SHP77 (cell line): ENCODE measurements at regions not wholly inside any gene's neighbourhood (a gene's known extent, or its start where the extent isn't known, plus 50 kb on each side); places are given as distances from the start of the nearest gene placed in this dataset.
"Not testable (repeated sequence)": the region's sequence is repeated elsewhere in the genome, so short reads cannot be mapped to it uniquely, and the experiment has no call there.

ENCODE experiments used
- DNase-seq, 2 experiments: peaks; one replicate each; lab custom pipeline; 2025; lab: John Stamatoyannopoulos, UW

DNA sequence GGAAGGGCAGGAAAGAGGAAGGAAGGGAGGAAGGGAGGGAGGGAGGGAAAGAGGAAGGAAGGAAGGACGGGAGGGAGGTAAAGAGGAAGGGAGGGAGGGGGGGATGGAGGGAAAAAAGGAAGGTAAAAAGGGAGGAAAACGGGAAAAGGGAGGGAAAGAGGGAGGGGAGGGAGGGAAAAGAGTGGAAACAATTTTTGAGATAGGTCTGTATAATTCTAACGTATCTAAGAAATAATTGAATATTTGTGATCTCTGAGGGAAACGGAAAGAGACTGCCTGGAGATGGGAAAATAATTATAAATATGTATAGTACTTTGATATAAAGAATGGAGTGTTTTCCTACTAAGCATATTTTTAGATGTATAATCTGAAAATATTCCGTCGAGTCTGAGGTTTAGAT is 158.2 kb upstream of the FOXK1 start:
- DNase-seq: no peak

DNA sequence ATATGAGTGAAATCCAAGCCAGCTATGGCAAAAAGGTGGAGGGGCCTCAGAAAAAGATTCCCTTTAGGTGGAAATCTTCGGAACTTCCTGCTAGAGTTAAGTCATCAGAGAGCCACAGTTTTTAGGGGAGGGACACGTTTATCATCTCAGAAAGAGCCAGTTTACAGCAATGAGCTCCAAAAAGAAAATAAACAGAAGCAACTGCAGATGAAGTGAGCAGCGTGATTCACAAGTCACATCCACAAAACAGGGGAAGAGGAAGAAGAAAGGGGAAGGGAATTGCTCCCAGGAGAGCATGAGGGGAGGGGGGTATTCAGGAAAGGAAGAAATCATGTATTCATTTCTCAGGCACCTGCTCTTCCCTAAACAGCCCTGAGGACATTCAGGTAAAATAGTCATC is 156.2 kb upstream of the FOXK1 start:
- DNase-seq: no peak

DNA sequence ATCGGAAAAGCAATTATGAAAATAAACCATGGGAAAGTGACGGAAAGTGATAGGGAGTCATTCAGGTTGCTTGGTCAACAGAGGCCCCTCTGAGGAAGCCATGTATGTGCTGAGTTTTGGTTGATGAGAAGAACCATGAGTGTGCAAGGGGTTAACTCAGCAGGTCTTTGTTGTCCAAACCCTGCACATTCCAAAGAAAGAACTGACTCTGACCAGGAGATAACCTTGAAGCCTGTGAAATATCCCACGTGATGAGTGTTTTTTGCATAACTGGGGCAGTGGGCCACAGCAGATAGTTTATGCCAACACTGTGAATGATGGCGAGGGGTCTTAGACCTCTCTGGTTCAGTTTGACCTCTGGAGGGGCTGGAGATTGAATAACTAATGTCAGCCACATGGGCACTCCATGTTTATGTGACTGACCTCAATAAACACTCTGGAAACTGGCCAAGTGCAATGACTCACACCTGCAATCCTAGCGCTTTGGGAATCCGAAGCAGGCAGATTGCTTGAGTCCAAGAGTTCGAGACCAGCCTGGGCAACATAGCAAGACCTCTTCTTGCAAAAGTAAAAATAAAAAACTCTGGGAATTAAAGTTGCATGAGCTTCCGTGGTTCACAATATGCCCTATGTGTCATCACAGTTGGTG is 154.0 kb upstream of the FOXK1 start:
- DNase-seq: no peak

DNA sequence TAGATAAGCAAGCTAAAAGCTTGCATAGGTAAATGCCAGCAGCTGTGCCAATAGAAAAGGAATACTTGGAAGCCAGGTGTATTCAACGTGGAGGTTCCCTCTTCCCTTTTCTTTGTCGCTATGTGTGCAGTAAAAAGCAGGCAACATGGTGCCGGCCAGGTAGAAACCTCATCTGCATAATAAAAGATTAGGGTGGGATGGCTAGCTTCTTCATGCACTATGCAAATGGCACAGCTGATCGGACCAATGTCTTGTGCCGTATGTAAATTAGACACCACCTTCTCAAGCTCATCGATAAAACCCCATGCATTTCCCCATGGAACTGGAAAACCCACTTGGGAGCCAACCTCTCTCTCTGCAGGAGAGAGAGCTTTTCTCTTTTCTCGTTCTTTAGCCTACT is 150.9 kb upstream of the FOXK1 start:
- DNase-seq: no peak

DNA sequence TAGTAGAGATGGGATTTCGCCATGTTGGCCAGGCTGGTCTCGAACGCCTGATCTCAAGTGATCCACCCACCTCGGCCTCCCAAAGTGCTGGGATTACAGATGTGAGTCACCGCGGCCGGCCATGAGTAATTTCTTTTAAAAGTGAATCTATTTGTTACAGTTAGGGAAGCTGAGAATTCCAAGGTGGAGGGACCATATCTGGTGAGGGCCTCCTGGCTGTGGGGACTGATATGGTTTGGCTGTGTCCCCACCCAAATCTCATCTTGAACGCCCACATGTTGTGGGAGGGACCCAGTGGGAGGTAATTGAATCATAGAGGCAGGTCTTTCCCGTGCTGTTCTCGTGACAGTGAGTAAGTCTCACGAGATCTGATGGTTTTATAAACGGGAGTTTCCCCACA is 148.8 kb upstream of the FOXK1 start:
- not testable (repeated sequence) for DNase-seq

DNA sequence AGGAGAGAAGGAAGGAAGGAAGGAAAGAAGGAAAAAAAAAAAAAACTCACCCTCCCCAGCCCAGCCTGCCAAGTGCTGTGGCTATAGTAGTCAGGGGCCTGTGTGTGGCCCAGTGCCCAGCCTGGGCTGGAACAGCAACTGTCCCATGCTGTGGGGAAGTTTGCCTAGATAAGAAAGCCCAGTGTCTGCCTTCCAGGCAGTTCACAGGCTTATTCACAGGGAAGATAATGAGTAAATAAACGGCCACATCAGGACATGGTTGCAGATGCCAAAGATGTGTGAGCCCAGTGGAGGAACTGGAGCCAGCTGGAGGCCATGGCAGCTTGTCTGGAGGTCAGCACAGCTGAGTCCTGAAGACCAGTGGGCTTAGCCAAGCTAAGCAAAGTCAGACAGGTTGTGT is 132.4 kb upstream of the FOXK1 start:
- DNase-seq: no peak

DNA sequence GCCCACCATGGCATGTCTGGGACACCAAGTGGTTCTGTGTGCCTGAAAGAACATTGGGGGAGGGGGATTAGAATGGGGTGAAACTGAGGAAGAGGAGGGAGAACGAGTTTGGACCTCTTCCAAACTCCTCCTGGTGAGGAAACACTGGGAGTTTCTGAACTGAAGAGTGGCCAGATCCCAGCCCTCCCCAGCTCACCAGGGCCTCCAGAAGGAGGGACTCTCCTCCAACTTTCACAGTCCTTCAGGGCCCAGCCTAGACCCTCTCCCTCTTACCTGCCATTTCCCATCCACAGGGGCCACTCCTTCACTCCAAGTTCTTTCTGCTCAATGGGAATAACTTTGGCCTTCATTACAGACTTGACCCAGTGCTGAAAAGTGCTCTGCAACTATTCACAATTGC is 132.0 kb upstream of the FOXK1 start:
- DNase-seq: no peak

DNA sequence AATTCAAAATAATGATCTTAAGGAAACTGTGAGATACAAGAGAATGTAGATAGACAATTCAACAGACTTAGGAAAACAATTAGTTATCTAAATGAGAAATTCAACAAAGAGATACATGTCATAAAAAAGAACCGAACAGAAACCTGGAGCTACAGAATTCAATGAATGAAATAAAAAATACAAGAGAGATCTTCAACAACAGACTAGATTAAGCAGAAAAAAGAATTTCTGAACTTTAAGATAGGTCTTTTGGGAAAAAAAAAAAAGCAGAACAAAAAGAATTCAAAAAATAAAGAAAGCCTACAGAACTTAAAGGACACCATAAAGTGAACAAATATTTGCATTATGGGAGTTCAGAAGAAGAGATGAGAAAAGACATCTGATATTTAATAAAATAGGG is 129.1 kb upstream of the FOXK1 start:
- no peak for DNase-seq

DNA sequence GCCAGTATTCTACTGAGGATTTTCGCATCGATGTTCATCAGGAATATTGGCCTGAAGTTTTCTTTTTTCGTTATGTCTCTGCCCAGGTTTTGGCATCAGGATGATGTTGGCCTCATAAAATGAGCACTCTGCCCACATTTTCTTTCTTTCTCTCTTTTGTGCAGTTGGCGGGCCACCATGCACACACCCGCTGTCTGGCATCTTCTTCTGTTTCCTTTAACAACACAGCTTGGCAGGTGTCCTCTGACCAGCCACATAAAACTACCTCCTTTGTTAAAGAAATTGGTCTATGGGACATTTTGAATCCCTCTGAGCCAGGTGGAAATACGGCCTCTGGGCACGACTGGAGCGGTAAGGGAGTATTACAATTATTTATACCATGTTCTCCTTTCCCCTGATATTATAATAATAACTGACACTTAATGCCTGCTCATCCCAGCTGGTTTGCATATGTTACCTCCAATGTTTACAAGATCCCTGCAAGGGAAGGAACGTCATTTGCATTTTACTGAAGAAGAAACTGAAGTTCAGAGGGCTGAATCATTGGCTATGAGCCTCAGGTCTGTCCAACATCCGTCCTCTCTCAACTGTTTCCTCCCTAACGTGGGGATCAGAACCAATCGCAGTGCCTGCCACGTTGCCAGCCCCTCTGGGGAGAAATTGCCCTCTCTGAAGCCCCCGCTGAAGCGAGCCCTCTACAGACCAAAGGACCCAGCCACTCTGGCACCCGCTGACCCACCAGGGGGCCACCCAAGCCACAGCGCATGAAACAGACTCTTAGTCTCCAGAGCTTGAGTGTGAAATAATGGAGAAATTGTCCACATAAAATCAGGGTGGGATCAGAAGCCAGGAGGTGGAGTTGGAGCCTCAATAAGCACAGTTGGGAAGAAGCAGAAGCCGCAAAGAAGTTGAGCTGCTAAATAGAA is 125.0 kb upstream of the FOXK1 start:
- DNase-seq: no peak

DNA sequence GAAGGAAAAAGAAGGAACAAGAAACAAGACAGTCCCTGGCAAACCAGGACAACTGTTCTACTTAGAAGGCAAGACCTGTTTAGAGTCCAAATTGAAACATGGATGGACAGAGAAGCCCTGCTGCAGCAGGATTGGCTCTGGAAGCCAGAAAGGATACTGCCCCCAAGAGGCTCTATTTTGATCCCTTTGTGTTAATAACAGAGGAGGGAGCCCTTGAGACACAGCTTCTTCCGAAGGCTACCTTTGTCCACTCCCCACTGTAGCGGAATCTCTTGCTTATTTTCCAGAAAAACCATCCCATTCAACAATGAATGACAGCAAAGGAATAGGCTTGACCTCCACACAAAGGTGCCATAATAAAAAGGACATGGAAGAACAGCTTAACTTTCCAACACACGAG is 120.3 kb upstream of the FOXK1 start:
- no peak for DNase-seq

DNA sequence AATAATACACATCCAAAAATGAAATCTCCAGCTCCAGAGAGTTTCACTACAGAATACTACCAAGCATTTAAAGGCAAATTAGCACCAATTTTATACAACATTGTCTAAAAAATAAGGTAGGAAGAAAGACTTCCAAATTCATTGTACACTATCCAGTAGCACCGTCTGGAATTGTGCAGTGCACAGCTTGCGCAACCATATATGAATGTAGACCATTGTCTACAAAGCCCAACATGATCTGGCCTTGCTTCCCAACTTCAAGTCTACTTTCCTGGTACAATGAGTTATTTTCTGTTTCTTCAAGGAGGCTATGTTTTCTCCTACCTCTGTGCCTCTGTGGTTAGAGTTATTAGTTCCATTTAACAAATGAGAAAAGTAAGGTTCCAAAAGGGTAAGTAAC is 115.4 kb upstream of the FOXK1 start:
- DNase-seq: no peak

DNA sequence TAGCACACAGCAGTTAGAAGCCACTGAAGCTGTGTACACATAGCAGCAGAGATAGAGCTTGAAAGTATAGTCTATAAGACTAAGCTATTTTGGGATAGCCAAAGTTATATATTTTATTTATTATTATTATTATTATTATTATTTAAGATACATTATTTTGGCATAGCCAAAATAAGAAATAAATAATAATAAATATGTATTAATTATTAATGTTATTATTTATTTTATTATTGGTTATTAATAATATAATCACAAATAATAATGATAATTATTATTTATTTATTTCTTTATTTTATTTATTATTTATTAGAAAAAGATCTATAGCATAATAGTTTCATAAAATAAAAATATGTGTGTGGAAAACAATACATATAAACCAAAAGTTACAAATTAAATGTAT is 107.2 kb upstream of the FOXK1 start:
- DNase-seq: no peak

DNA sequence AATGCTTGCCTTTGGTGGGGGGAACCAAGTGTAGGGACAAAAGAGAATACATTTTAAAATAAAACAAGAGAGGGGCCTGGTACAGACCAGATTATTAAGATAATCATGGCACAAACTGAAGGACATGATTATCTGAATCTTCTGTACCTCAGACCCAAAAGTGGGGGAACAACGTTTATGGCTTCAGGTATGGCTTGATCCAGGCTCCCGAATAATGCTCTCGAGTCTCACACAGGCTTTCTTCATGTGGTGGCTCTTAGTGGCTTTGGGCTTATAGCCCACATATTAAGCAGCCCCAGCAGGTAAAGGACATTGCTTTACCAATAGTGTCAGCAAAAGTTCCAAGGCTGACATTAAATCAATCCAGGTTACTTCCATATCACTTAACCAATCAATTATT is 106.8 kb upstream of the FOXK1 start:
- DNase-seq: no peak

DNA sequence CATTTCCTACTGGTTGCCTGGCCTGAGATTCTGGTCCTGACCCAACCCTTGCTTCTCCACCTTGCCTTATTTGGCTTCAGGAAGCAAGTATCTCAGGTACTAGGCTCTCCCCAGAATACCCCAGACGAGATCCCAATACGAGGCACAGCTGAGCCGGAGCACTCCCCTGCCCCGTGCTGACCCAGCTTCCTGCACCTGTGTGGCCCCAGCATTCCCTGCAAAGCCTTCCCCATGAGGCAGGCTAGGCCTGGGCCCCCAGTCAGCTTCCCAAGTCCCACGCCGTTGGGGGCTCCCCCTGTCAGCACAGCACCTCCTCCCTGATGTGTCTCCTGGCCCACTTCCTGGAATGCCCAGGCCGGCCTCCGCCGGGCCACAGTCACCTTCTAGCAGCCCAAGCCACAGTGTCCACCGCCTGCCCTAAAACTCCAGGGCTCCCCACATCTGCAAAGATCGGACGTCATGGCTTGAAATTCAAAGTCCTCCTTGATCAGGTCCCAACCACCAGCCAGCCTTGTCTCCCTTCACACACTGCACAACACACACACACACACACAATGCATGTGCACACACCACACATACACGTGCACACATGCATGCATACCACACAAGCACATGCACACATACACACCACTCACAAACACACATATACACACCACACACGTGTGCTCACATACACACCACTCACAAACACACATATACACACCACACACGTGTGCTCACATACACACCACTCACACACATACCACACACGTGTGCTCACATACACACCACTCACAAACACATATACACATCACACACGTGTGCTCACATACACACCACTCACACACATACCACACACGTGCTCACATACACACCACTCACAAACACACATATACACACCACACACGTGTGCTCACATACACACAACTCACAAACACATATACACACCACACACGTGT is 78.9 kb upstream of the FOXK1 start:
- DNase-seq: no peak

DNA sequence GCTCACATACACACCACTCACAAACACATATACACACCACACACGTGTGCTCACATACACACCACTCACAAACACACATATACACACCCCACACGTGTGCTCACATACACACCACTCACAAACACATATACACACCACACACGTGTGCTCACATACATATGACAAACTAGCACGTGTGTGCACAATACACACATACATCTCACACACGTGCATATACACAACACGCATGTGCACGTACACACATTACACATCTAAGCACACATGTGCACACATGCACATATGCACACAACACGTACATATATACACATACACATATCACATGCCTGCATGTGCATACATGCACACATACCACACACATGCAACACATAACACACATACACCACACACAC is 78.3 kb upstream of the FOXK1 start:
- DNase-seq: no peak

DNA sequence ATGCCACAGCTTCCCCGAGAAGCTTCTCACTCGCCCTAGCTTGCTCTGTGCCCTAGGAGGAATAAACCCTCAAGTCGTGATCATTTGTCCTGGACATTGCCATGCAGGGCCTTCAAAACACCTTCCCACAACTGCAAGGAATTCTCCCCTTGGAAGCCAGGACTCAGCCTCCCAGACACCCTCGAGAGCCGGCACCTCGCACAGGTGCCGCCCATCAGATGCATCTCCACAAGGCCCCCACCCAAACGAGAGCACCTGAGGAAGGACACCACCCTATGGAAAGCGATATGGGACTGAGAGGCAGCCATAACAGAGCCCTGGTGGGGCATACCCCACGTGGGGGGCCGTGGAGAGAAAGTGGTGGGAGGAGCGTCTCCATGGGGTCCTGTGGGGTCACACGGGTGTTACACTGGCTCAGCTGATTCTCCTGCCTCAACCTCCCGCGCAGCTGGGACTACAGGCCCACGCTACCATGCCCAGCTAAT is 77.6 kb upstream of the FOXK1 start:
- no peak for DNase-seq

DNA sequence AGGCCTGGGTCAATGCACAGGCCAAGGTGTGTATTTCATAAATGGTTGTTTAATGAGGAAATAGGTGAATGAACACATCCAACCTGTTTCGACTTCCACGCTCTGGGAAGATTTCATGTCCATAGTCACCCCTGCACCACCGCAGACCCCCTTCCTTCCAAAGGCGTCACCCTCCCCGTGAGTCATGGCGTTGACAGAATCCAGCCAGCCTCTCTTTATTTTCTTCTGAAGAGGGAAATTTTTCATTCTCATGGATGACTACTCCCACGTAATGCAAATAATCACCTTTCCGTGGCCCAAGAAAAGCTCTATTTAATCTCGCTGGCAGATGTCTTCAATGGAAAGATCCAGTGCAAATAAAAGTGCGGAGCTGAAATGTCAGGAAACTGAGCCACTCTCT is 75.3 kb upstream of the FOXK1 start:
- DNase-seq: no peak

DNA sequence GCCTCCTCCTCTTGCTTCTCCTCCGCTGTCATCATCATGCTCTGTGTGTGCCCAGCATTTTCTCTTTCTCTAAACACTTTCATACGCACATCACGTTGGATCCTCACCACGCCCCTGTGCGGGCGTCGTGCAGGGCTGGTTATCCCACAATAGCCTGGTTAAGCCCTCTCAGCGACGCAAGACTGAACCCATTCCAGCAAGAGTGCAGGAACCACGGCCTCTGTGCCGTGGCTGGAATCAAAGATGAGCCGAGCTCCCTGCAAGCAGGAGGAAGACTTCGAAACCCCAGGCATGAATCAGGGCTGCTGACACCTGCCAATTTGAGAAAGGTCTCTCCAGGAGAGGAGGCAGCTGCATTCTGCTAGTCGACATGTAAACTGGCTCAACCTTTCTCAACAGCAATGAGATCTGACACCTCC is 74.8 kb upstream of the FOXK1 start:
- peak in 1 of 2 experiments; percentile 51 for DNase-seq

DNA sequence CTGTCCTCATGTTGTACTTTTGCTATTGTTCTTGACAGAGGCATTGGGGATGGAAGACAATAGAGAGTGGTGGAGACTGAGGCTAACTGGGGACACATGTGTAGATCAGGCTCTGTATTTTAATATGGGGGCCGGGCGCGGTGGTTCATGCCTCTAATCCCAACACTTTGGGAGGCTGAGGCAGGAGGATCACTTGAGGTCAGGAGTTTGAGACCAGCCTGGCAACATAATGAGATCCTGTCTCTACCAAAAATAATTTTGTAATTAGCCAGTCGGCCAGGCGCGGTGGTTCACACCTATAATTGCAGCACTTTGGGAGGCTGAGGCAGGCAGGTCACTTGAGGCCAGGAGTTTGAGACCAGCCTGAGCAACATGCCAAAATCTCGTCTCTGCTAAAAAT is 72.5 kb upstream of the FOXK1 start:
- not testable (repeated sequence) for DNase-seq

DNA sequence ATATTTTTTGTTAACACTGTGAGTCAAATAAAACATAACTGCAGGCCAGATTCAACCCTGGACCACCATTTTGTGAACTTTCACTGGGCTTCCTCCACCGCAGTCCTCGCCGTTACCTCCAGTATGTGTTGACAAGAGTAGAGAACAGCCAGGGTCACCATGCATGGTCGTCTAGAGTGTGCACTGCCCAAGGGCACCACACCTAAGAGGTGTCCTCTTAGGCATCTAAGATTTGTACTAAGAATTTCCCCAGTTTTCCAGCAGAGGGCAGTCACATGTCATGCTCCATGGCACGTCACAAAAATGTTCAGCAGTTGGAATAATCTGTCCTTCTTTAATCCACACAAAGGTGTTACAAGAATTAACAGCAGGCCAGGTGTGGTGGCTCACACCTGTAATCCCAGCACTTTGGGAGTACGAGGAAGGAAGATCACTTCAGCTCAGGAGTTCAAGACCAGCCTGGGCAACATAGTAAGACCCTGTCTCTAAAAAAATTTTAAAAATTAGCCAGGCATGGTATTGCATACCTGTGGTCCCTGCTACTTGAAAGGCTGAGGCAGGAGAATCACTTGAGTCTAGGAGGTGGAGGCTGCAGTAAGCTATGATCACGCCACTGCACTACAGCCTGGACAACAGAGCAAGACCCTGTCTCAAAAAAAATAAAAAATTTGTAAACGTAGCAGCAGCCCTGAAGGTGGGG is 71.2 kb upstream of the FOXK1 start:
- peak; percentile 85 to 86 for DNase-seq

DNA sequence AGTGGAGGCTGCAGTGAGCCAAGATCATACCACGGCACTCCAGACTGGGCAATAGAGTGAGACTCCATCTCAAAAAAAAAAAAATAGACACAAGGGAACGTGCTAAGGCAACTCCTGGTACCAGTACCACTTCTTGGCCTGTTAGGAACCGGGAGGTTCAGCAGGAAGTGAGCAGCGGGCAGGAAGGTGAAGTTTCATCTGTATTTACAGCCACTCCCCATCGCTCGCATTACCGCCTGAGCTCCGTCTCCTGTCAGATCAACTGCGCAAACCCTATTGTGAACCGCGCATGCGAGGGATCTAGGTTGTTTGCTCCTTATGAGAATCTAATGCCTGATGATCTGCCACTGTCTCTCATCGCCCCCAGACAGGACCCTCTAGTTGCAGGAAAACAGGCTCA is 69.9 kb upstream of the FOXK1 start:
- no peak for DNase-seq
